NT2/D1 (cell line): ENCODE measurements at regions not wholly inside any gene's neighbourhood (a gene's known extent, or its start where the extent isn't known, plus 50 kb on each side); places are given as distances from the start of the nearest gene placed in this dataset.

Experiments
- SUZ12 ChIP-seq: IDR thresholded peaks from 2 replicates; pipeline ENCODE4 v1.6.1; 2011; ENCODE audit not compliant: insufficient read length, insufficient read depth; ENCODE audit errors: extremely low read depth
- YY1 ChIP-seq: IDR thresholded peaks from 2 replicates; pipeline ENCODE4 v1.6.1; 2011; ENCODE audit not compliant: insufficient read length, insufficient read depth
- ZNF274 ChIP-seq: IDR thresholded peaks from 2 replicates; pipeline ENCODE4 v1.6.1; 2011; ENCODE audit warnings: mild to moderate bottlenecking, low read depth, low read length

GRCh38 chr1:172956871-172957270, 93.9 kb downstream of the TNFSF18 start:
- no peak for TF ChIP-seq ZNF274
- no peak for TF ChIP-seq SUZ12
- TF ChIP-seq YY1: no peak
